NCI-H1436 (cell line): ENCODE measurements at regions not wholly inside any gene's neighbourhood (a gene's known extent, or its start where the extent isn't known, plus 50 kb on each side); places are given as distances from the start of the nearest gene placed in this dataset.

Experiments used
- DNase-seq: peaks from one replicate; lab custom pipeline; 2025; lab: John Stamatoyannopoulos, UW

- no peak for DNase-seq
These were observed 179.9 kb upstream of the BCOR start for GRCh38 chrX:40277672-40278071.

GRCh38 chrX:40273356-40274050, 175.7 kb upstream of the BCOR start:
- DNase-seq = no peak

GRCh38 chrX:40272776-40273175, 175.0 kb upstream of the BCOR start:
- no peak for DNase-seq

GRCh38 chrX:40272141-40272540, 174.4 kb upstream of the BCOR start:
- no peak for DNase-seq

GRCh38 chrX:40268188-40268520, 170.4 kb upstream of the BCOR start:
- DNase-seq = no peak

GRCh38 chrX:40267334-40268187, 169.8 kb upstream of the BCOR start:
- DNase-seq = no peak

GRCh38 chrX:40266490-40267333, 169.0 kb upstream of the BCOR start:
- DNase-seq = peak; percentile 46

- no peak for DNase-seq
These were observed 168.2 kb upstream of the BCOR start for GRCh38 chrX:40265936-40266335.

- DNase-seq = no peak
These were observed 165.3 kb upstream of the BCOR start for GRCh38 chrX:40263014-40263560.

GRCh38 chrX:40262157-40263013, 164.6 kb upstream of the BCOR start:
- no peak for DNase-seq

GRCh38 chrX:40261833-40262156, 164.0 kb upstream of the BCOR start:
- DNase-seq = no peak

- no peak for DNase-seq
These were observed 162.5 kb upstream of the BCOR start for GRCh38 chrX:40260146-40260747.

GRCh38 chrX:40258909-40259308, 161.2 kb upstream of the BCOR start:
- no peak for DNase-seq

GRCh38 chrX:40253771-40254170, 156.0 kb upstream of the BCOR start:
- DNase-seq = no peak

- DNase-seq = no peak
These were observed 151.8 kb upstream of the BCOR start for GRCh38 chrX:40249582-40249981.

GRCh38 chrX:40248822-40249221, 151.1 kb upstream of the BCOR start:
- no peak for DNase-seq

GRCh38 chrX:40247848-40248622, 150.3 kb upstream of the BCOR start:
- DNase-seq = no peak

- DNase-seq = no peak
These were observed 149.6 kb upstream of the BCOR start for GRCh38 chrX:40247382-40247781.

GRCh38 chrX:40245488-40246071, 147.8 kb upstream of the BCOR start:
- no peak for DNase-seq

- DNase-seq = no peak
These were observed 147.2 kb upstream of the BCOR start for GRCh38 chrX:40244980-40245379.
